Suprapubic skin (tissue), 3 donors: ENCODE measurements at regions not wholly inside any gene's neighbourhood (a gene's known extent, or its start where the extent isn't known, plus 50 kb on each side); places are given as distances from the start of the nearest gene placed in this dataset.

Experiments
- CTCF ChIP-seq, 2 donors: fragments of 200-600 bp in 1 of 2; fragments of 450-650 bp in 1 of 2; sonication (generic) in 1 of 2; IDR thresholded peaks; one replicate each; pipeline ENCODE4 v1.5.1; 2016 to 2019; ENCODE audit warnings: antibody characterized with exemption in 2 of 2, mild to moderate bottlenecking in 1 of 2, moderate library complexity in 1 of 2
- POLR2AphosphoS5 ChIP-seq, 3 donors: sonication (generic); formaldehyde crosslinking; IDR thresholded peaks; one replicate each; pipeline ENCODE4 v1.6.1; 2017; ENCODE audit warnings: antibody characterized with exemption in 3 of 3

GRCh38 chr10:22774102-22774501, 59.7 kb upstream of the PIP4K2A start:
- no peak for TF ChIP-seq CTCF (IDR thresholded peaks at IDR 0.05)
- no peak for TF ChIP-seq POLR2AphosphoS5 (IDR thresholded peaks at IDR 0.05)
